Activated T-cell treated with anti-CD3 and anti-CD28 coated beads, Interleukin-2, amount 50 U/mL, for 1 hour (primary cell): ENCODE measurements at regions not wholly inside any gene's neighbourhood (a gene's known extent, or its start where the extent isn't known, plus 50 kb on each side); places are given as distances from the start of the nearest gene placed in this dataset.

Experiments
- DNase-seq: peaks from one replicate; pipeline ENCODE4 v3.0.0-alpha.2; 2020

DNA sequence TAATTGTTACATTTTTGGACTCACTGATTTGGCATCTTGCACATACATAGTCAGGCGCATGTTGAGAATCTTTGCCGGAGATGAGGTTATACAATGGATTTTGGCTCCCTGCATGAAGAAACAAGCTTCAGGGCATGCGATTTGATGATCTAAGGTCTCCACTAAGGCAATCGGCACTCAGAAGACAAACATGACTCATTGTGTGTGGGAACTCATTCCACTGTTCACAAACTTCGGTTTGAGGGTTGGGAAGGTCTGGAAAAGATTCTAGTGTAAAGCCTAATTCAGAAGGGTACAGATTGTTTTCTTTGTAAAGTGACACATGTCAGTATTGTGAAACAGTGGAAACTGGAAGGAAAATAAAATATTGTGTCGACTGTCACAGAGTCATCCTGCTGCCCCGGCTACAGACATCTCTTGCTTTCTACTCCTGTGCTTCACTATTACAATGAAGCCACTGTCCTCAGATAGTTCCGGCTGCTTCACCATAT is 192.6 kb upstream of the HMGA2 start:
- DNase-seq = no peak

- DNase-seq = no peak
Observed at GRCh38 chr12:65632131-65632855, 192.0 kb upstream of the HMGA2 start.

- DNase-seq = no peak
Observed at GRCh38 chr12:65634061-65634460, 190.2 kb upstream of the HMGA2 start.

- DNase-seq = no peak
Observed at GRCh38 chr12:65634626-65635331, 189.5 kb upstream of the HMGA2 start.

- DNase-seq = no peak
Observed at GRCh38 chr12:65636436-65636835, 187.8 kb upstream of the HMGA2 start.

- DNase-seq = no peak
Observed at GRCh38 chr12:65637150-65637549, 187.1 kb upstream of the HMGA2 start.

GRCh38 chr12:65637774-65638173 is 186.5 kb upstream of the HMGA2 start:
- no peak for DNase-seq

- no peak for DNase-seq
Observed at GRCh38 chr12:65638324-65638723, 186.0 kb upstream of the HMGA2 start.

- DNase-seq = no peak
Observed at GRCh38 chr12:65640489-65640901, 183.8 kb upstream of the HMGA2 start.

- no peak for DNase-seq
Observed at GRCh38 chr12:65642061-65642661, 182.1 kb upstream of the HMGA2 start.

- DNase-seq = no peak
Observed at GRCh38 chr12:65643171-65643570, 181.1 kb upstream of the HMGA2 start.

DNA sequence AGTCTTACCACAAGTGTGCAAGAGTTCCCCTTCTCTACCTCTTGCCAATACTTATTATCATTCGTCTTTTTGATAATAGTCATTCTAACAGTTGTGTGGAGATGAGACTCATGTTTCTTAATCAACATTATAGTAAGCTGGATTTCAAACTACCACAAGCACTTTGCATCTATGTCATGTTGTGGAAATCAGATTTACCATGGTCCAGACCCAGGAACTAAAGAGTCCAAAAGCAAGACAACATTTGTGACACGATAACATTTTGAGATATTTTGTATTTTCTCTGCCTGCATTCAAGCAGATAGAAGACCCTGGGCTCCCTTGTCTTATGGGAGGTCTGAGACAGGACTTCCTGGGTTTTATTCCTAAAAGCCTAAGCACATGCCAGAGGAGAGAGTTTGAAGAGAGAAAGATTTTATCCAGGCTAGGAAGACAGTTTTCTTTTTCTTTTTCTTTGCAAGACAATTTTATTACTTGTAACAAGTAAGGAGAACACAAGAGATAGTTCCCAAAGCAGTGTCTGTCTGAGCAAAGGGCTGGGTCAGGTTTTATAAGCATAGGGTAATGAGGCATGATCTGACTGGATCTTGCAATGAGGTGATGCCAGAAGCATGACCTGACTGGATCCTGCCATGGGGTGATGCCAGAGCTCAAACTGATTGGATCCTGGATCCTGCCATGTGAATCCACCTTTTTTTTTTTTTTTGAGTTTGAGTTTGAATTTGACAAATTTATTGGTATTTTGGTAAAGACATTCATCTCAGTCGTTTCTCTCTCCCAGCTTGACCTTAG is 180.5 kb upstream of the HMGA2 start:
- no peak for DNase-seq

DNA sequence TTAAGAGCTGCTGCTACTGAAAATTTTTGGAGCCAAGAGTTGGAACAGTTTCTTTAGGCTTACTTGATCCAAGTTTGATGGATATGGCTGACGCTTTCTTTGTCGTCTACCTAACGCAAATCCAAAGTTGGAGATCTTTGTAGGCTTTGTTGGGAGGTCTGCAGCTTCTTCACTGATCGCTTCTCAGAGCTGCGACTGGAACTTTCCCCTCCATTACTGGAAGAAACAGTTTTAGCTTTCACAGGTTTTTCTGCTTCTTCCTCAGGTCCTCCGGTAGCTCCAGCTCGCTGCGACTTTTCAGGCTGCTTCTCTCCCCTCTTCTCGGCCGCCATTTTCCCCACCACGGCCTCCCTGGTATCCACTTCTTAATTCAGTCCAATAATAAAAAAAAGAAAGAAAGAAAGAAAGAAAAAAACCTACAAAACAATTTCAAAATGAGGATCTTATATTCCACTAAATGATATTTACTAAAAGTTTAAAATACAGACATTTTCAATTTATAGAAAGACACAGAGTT is 178.1 kb upstream of the HMGA2 start:
- no peak for DNase-seq

DNA sequence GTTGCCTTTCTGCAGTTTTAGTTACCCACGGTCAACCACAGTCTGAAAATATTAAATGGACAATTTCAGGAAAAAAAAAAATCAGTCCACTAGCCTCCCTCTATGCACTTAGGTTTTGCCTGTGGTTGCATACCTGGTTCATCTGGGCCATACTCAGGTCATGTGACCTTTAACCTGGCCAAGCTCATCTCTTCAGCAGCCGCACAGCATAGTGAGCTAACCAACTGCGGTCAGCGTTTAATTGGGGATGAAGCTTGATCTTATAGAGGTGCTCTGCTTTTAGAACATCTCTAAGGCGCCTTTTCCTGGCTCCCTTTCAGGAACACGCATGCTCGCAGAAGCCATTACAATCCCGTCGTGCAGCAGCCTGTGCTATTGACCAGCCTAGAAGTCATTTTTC is 177.2 kb upstream of the HMGA2 start:
- no peak for DNase-seq

GRCh38 chr12:65648461-65648860 is 175.8 kb upstream of the HMGA2 start:
- DNase-seq = no peak

GRCh38 chr12:65649126-65649525 is 175.2 kb upstream of the HMGA2 start:
- no peak for DNase-seq

- DNase-seq = no peak
Observed at GRCh38 chr12:65651060-65651459, 173.2 kb upstream of the HMGA2 start.

DNA sequence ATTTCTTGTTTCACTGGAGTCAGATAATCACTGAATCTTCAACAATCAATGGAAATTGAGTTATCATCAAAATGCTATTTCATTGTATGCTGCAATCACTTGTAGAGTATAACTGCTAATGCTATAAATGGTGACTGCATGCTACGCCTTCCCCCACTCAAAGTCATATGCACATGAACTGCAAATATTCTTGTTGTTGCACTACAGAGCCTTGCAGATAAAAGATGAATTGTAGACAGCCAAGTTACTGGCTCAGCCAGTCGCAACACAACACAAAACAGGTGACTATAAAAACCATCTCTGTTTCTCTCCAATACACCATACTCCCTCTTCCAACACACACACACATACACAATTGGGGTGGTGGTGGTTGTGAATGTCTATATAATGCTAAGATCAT is 171.0 kb upstream of the HMGA2 start:
- no peak for DNase-seq

DNA sequence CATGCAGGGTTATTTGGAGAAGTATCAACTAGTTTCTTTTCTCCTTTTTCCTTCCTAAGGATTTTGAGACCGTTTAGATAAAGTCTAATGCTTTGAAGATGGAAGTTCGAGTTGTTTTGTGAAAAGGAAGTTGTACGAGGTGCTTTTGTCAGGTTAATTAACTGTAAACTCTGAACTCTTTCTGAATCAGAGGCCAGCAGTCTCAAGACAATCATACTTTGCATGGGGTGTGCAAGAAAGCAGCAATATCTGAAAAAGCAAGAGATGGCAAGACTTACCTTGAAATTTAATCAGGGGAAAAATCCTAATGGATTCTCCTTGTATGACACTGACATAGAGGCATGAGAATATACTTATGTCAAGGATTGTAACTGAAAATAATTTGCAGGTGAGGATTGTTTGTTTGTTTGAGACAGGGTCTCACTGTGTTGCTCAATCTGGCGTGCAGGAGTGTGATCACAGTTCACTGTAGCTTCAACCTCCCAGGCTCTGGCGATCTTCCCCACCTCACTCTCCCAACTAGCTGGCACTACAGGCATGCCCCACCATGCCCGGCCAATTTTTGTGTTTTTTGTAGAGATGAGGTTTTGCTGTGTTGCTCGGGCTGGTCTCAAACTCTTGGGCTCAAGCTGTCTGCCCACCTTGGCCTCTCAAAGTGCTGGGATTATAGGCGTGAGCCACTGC is 170.2 kb upstream of the HMGA2 start:
- DNase-seq = no peak

GRCh38 chr12:65655074-65655493 is 169.2 kb upstream of the HMGA2 start:
- no peak for DNase-seq

DNA sequence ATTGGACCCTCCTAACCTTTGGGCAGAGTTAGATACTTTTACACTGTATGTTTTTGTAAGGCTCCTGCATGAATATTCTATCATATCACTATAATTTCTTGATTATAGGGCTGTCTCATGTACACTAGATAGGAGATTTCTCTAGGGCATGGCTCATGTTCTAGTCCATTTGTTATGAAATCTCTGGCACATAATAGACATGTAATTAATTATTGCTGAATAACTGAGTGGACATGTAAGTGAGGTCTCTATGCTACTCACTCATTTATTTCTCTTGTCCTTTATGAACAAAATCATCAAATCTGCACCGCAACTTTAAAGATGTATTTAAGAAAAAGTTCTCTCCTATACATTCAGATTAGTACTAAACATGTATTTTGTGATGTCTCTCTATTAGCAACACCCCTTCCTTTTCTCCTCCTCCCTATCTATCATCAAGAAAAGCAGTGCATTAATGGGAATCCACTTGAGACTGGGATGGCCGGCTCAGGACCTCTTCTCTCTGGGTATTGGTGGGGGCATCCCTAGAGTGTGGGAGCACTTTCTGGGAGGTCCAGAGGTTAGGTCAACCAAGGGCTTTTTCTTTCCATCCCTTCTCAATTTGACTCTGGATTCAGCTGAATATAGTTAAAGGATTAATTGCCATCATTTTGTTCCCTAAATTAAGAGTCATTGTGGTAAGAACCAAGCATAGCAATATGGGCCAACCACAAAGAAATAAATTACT is 168.0 kb upstream of the HMGA2 start:
- no peak for DNase-seq

DNA sequence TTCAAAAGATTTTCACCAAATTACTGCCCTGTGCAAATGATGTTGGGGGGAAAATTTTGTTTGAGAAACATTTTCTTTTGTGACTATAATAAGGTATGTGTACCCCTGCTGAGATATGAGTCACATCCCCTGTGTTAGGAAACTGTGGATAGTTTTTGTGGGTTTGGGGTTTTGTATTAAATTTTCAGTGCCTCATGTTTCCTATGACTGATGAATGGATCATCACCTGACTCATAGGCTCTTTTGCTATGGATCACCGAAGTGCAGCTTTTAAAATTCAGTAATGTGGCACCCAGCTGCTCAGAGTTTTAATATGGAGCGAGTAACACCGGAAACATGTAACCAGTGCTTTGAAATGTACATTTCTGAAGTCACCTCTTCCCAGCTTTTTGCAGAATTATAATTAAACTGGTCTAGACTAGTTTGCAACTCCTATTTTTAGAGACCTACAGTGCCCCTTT is 167.4 kb upstream of the HMGA2 start:
- DNase-seq = no peak
